Activated CD4-positive, alpha-beta T cell treated with anti-CD3 and anti-CD28 coated beads, Interleukin-2, amount 50 U/mL, for 4 hours (primary cell): ENCODE measurements at regions not wholly inside any gene's neighbourhood (a gene's known extent, or its start where the extent isn't known, plus 50 kb on each side); places are given as distances from the start of the nearest gene placed in this dataset.

Experiments
- DNase-seq, 2 experiments: peaks; one replicate each; pipeline ENCODE4 v3.0.0-alpha.2; 2020

DNA sequence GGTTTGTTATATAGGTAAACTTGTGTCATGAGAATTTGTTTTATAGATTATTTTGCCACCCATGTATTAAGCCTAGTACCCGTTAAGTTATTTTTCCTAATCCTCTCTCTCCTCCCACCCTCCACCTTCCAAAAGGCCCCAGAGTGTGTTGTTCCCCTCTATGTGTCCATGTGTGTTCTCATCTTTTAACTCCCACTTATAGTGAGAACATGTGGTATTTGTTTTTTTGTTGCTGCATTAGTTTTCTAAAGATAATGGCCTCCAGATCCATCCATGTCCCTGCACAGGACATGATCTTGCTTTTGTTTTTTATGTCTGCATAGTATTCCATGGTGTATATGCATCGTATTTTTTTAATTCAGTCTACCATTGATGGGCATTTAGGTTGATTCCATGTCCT, 1075.6 kb upstream of the CNTNAP5 start:
- no peak for DNase-seq

DNA sequence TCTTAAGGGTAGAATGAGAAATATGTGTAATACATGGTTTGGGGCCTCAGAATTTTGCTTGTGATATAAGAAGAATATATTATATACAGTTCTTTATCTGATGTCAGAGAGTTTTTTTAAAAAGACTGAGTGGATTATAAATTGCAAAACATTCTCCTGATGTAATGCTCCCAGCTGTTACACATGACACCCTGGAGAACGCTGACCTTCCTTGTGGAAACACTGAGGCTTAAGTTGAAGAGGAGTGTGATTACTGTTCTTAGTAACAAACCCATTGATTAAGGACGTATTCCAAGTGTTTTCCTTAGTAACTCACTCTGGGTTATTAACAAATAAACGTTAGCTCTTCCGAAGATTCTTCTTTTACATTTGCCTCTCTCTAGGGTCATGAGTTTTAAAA, 1069.3 kb upstream of the CNTNAP5 start:
- DNase-seq: no peak

DNA sequence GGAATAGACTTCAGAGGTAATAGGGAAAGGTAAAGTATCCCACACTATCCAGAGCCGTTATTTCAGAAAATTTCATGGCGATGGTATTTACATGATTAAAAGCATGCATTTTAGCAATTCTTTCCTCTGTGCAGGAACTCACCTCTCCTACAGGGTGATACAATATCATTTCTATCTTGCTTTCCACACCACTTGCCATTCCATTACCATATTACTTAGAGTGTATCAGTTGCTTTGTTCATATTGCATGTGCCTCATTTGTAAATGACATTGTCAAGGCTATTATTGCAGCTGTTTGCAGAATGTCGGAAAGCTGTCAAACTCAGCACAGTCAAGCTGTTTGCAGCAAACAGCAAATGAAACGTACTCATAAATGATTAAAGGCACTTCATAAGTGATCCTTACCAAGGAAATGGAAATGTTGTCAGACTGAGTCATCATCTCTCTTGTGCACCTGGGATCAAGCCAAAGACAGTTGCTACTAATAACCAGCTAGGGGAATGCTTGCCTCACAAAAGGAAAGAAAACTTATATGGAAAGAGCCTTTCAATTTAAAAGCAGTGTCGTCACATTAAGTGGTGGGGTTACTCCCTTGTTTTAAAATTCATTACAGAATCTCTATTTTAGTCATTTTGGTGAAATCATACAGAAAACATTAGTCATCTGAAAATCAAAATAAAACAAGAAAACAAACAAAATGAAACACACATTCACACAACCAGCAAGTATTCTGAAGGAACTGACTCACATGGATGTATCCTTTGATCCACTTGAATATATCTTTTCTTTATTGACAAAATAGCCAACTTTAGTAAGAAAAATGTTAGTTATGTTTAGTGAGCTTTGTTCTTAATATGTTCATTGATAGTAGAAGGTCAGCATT, 1064.1 kb upstream of the CNTNAP5 start:
- no peak for DNase-seq

DNA sequence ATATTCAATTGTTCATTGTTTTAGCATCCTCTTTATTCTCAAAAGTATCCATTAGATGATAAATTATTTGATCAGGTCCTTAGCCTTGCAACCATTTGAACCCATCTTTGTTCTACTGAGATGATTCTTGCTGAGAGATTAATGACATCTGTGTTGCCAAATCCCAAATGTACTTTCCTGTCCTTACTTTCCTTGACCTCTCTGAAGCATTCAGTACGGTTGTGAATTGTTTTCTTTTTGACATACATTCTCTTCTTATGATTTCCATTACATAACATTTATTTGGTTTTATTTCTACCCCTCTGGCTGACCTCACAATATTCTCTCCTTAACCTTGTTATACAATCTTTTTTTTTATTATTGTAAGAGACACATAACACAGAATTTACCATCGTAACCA, 1058.6 kb upstream of the CNTNAP5 start:
- no peak for DNase-seq

DNA sequence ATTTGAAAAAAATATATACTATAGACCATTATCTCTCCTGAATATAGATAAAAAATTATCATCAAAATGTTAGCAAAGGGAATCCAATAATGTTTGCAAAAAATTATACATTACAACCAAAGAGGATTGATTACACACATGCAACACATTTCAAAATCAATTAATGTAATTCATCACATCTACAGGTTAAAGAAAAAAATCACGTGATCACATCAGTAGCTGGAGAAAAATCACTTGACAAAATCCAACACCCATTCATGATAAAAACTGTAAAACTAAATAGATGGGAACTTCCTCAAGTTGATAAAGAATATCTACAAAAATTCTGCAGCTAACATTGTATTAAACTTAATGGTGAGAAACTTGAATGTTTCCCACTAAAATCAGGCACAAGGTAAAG, 1047.5 kb upstream of the CNTNAP5 start:
- DNase-seq: no peak

DNA sequence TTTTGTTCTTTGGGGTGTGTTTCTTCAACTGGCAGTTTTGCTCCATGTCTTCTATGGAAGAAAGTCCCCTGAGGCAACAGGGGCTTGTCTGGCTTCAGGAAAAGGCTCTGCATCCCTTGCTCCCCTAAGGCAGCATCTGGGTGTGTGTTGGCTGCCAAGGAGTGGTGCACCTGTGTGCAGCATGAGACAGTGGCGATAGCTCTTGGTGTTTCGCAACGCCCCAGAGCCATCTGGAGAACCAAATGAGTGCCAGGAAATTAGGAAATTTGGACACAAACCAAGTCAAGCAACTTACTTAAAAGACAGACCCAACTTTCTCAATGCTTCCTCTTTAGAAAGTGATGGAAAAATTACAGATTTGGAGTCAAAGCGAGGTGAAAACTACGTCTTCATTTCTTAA, 1044.4 kb upstream of the CNTNAP5 start:
- no peak for DNase-seq

DNA sequence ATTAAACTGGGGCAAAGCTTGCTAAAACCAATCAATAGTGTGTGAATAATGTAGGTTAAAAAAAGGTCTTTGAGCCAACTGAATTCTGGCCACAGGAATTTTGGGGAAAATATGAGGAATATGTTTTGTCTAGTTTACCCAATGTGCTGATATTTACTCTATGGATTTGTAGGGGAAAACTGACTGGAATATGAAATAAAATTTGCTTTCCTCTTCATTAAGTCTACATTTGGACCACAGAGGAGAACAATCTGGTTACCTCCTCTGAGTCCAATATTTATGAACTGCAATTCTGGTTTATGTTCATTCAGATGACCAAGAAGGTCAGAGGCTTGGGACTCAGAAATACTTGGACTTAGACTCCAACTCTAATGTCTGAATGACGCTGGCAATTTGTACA, 1042.2 kb upstream of the CNTNAP5 start:
- no peak for DNase-seq

DNA sequence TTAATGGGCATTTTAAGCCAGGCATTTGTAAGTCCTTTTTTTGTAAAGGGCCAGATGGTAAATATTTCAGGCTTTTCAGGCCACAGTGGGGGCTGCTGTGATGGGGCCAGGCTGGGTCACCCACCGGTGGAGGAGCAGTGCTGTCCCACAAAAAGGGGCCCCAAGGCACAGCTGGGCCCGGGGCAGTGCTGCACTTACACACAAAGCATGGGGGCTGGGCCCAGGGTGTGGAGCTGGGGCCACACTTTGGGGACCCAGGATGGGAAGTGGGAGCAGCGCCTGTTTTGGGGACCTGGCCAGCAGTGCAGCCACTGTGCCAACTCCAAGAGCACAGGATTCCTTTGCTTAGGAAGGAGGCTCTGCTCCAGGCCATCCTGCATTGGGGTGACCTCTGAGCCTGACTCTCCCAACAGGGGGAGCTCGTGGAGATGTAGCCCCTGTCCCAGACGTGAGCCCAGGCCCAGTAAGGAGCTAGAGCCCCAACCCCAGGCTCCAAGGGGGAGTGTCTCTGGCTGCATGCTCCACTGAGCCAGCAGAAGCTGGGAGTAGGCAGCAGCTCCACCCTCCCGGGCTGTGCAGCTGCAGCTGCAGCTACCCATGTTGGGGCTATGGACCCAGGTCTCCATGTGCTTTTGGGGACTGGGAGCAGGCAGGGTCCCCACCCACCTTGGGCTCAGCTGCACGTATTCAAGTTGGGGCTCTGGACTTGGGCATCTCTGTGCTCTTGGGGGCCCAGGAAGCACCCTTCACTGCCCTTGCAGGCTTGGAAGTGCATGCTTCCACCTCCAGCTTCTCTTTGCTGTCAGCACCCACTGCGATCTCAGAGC, 1036.5 kb upstream of the CNTNAP5 start:
- no peak for DNase-seq

DNA sequence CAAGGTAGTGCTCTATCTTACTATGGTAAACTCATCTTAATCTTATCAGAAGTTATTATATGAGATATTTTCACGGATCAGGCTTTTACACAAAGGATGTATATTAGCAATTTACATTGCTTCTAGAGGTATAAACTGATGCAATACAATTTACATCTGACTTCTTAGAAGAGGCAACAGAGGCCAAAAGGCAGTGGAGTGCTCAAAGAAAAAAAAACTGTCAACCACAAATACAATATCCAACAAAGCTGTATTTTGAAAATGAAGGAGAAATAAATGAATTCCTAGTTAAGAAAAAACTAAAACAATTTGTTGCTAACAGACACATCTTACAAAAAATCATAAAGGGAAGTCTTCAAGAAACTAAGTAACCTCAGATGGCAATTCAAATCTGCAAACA, 1031.5 kb upstream of the CNTNAP5 start:
- DNase-seq: no peak

DNA sequence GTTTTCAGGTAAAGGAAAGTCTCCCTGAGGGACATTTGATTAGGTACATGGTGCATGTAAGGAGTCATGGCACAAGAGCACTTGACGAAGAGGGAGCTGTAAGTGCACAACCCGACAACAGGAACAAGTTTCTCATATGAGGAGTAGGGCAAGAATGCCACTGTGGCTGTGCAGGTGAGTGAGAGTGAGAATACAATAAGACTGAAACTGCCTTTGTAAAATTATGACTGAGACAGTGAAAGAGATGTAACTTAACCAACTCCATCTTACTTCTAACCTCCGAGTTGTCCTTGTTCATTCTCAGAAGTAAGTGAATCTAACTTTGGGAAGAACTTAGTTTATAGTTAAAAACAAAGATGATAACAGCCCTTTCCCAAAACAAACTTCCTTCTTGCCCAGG, 1025.8 kb upstream of the CNTNAP5 start:
- DNase-seq: no peak

DNA sequence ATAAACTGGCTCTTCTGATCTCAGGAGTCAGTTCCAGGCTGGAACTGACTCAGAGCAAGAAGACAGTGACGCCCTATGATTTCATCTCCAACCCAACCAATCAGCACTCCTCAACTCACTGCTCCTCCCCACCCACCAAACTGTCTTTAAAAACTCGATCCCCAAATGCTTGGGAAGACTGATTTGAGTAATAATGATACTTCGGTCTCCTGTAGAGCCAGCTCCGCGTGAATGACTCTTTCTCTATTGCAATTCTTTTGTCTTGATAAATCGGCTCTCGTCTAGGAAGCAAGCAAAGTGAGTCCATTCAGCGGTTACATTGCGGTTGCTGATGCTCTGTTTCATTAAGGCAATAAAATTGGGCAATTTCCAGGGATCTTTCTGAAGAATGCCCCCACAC, 1025.3 kb upstream of the CNTNAP5 start:
- no peak for DNase-seq

DNA sequence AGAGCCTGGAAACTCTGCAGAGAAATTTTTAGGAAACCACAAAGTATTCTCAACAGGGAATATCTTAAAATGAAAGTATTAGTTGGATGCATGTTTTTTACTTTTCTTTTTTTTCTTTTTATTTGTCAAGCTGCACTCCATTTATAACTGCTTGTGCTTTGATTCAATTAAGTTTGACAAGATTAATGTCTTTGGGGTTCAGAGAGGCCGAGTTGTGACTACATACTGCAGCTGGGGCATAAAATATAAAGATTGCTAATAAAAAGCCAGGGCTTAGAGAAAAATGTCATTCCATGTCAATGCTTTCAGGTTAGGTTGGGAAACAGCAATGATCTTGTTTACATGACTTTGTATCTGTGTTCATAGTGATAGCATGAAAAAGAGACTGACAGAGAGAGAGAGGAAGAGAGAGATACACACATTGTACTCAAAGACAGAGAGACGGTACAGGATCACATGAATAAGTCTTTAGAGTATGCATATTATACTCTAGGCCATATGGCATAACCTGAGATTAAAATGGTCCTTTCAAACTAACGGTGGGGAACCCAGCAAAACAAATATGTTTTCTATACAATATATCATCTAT, 1022.3 kb upstream of the CNTNAP5 start:
- no peak for DNase-seq

DNA sequence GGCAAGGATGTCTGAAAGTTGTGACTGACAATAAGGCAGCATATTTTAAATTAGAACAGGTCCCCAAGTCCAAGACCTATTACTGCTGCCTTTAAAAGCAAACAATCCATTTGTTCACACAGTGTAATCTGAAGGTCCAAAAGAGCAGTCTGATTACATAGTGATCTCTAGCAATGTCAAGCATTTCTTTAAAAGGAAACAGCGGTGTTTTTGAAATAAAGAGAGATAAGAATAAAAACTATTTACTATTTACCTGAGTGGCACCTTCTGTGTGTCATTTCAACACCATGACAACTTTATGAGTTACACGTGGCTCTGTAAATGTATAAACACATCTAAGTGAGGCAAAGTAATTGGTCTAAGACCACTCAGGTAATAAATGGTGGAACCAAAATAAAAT, 1009.9 kb upstream of the CNTNAP5 start:
- DNase-seq: no peak

DNA sequence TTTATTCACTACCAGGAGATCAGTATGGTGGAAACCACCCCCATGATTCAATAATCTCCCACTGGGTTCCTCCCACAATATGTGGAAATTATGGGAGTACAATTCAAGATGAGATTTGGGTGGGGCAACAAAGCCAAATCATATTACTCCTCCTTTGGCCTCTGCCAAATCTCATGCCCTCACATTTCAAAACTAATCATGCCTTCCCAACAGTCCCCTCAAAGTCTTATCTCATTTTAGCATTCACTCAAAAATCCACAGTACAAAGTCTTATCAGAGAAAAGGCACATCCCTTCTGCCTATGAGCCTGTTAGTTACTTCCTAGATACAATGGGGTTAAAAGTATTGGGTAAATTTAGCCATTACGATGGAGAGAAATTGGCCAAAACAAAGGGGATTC, 989.5 kb upstream of the CNTNAP5 start:
- no peak for DNase-seq

DNA sequence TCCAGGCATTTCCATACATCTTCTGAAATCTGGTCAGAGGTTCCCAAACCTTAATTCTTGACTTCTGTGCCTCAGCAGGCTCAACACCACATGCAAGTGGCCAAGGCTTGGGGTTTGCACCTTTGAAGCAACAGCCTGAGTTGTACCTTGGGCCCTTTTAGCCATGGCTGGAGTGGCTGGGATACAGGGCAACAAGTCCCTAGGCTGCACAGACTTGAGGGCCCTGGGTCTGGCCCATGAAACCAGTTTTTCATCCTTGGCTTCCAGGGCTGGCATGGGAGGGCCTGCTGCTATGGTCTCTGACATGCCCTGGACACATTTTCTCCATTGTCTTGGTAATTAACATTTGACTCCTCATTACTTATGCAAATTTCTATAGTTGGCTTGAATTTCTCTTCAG, 988.8 kb upstream of the CNTNAP5 start:
- DNase-seq: no peak

DNA sequence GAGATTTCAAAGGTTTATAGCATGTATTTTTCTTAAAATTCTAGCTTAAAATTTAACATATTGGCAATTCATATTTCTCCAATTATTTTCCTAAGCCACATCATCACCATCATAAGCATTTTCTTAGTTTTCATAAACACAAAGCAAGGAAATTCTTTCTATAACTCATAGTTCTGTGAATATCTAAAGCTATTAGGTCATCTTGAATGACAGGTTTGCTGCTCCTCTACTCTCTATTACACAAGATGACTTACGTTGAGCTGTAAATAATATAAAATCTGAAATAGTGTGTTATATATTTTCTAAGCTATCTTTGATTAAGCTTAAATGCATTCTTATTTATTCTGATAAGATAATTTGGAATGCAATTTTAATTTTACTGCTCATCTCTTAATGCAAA, 984.6 kb upstream of the CNTNAP5 start:
- no peak for DNase-seq

DNA sequence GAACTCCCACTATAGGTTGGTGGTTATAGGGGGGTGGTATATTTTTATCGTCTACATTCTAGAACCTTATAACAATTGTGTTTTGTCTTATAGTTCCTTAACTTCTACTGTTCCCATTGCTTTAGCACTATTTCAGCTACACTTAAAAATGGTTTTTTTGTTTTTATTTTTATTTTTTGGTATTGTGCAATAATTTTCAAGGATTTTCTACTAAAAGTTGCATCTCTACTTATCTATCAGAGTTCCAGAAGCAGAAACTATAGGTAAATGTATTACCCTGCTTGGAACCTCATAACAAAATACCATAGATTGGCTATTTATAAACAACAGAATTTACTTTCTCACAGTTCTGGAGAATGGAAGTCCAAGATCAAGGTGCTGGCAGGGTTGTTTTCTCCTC, 981.6 kb upstream of the CNTNAP5 start:
- no peak for DNase-seq

DNA sequence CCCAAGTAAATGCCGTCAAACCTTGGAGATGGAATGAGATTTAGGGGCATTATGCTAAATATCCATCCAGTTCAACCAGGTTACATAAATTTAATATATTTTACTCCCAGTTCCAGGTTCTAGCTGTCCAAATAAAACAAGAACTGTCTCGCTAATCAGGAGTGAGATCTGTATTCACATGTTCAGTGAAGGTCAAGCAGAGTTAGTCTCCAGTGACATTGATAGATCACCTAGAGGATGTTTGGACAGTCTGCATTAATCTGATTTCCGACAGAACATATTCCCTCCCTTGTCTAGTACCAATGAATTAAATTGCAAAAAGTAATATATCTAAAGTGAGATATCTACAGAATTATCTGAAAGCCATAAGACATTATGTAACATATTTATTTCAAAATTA, 979.4 kb upstream of the CNTNAP5 start:
- no peak for DNase-seq

DNA sequence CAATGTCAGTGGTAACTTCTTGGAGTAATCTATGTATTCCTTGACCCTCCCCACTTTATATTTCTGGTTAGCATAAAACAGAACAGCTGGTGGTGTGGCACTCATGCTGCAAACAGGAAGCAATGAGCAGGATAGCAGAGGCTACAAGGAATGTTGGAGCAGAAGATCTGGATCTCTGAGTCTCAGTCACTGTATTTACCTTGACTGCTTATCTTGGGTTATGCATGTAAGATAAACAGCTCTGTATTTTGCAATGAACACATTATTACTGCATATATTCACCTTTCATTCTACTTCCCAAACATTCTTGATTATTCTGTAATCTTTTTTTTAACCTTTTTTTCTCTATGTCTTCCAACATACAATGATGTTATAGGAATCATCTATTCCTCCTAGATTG, 977.9 kb upstream of the CNTNAP5 start:
- no peak for DNase-seq

DNA sequence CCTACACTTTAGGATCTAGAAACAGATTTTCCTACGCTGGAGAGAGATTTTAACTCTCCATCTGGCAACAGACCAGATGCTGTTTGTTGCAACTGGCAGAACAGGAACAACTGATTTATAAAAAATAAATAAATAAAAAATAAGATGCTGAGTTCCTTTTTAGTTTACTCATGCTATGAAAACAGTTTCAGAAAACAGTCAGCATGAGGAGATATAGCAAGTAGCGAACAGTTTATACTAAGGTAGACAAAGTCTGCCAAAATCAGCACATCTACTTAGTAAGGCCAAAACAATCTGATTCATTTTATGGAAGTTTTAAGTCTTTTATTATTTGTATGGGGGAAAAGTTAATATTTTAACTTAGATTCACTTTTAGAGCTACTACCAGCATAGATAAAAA, 974.0 kb upstream of the CNTNAP5 start:
- DNase-seq: no peak

DNA sequence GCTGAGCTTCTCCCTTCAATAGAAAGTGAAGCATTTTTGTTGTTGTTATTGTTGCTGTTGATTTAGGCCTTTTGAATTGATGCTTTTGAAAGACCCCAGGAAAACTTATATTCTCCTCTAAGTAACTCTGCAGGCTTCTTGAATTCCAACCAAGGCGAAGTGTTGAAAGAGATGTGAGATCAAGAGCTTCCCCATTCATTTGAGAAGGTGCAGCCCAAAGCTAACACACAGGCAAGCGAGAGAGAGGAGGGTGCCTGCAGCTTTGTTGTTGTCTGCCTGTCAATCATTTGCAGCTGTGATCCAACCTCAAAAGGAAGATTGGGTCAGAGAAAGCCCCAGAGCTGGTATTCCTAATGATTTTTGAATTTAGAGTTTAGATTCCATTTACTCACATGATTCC, 963.6 kb upstream of the CNTNAP5 start:
- no peak for DNase-seq

DNA sequence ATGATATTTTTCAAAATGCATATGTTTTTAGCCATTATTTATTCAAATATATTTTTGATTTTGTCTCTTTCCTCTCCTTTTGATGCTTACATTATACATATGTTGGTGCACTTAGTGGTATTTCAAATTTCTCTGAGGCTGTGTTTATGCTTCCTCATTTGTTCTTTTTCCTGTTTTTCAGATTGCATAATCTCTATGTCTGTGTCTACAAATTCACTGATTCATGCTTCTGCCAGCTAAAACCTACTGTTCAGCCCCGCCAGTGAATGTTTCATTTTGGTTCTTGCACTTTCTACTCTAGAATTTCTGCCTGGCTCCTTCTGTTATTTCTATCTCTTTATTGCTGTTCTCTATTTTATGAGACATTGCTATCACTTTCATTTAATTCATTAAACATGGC, 951.7 kb upstream of the CNTNAP5 start:
- DNase-seq: no peak

DNA sequence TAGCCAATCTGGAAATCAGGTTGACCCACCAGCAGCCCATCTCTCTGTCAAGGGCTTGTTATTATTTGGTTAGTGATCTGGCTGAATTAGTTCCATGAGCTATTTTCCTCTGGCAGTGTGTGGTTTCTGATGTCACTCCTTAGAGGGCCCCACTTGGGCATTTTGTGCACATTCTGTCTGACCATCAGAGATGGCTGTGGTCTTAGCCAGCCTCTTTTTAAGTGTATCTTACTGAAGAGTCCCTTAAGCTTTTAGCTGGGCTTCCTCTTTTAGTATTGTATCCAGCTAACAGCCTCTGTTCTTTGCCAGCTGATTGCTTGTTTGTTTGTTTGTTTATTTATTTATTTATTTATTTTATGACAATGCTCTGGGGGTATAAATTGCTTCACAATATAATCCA, 951.1 kb upstream of the CNTNAP5 start:
- DNase-seq: no peak

DNA sequence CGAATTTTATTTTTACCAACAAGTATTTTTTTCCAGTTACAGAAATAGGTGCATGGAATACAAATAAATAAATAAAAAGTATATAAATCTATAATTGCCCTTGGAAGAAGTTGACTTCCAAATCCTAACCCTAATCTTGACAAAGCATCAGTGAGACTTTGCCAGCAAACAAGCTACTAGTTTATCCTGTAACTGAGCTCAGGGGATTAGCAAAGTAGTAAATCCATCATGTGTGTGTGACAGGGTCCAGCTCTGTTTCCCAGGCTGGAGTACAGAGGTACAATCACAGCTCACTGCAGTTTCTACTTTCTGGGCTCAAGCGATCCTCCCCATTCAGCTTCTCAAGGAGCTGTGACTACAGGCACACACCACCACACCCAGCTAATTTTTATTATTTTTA, 948.0 kb upstream of the CNTNAP5 start:
- no peak for DNase-seq
